C4-2B (cell line): ENCODE measurements at regions not wholly inside any gene's neighbourhood (a gene's known extent, or its start where the extent isn't known, plus 50 kb on each side); places are given as distances from the start of the nearest gene placed in this dataset.

Experiments
- H3K27ac ChIP-seq: fragments of 450-650 bp; 2 replicates; pipeline ENCODE4 v1.5.1; 2017
- ZFX ChIP-seq: fragments of 450-650 bp; IDR thresholded peaks from 2 replicates; pipeline ENCODE4 v1.6.1; 2017
- TF ChIP-seq, protein P1 (sequence below): fragments of 450-650 bp; conservative IDR thresholded peaks from 2 replicates; pipeline ENCODE4 v1.5.1; 2017; ENCODE audit warnings: mild to moderate bottlenecking

DNA sequence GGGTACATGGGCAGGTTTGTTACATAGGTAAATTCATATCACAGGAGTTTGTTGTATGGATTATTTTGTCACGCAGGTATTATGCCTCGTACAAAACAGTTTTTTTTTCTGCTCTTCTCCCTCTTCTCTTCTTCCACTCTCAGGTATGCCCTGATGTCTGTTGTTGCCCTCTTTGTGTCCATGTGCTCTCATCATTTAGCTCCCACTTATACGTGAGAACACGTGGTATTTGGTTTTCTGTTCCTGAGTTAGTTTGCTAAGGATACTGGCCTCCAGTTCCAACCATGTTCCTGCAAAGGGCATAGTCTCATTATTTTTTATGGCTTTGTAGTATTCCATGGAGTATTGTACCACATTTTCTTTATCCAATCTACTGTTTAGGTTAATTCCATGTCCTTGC, 65.7 kb downstream of the UNC5CL start:
- TF ChIP-seq, protein P1, sequence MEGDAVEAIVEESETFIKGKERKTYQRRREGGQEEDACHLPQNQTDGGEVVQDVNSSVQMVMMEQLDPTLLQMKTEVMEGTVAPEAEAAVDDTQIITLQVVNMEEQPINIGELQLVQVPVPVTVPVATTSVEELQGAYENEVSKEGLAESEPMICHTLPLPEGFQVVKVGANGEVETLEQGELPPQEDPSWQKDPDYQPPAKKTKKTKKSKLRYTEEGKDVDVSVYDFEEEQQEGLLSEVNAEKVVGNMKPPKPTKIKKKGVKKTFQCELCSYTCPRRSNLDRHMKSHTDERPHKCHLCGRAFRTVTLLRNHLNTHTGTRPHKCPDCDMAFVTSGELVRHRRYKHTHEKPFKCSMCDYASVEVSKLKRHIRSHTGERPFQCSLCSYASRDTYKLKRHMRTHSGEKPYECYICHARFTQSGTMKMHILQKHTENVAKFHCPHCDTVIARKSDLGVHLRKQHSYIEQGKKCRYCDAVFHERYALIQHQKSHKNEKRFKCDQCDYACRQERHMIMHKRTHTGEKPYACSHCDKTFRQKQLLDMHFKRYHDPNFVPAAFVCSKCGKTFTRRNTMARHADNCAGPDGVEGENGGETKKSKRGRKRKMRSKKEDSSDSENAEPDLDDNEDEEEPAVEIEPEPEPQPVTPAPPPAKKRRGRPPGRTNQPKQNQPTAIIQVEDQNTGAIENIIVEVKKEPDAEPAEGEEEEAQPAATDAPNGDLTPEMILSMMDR: no peak
- H3K27ac ChIP-seq: no peak overlapping the region

DNA sequence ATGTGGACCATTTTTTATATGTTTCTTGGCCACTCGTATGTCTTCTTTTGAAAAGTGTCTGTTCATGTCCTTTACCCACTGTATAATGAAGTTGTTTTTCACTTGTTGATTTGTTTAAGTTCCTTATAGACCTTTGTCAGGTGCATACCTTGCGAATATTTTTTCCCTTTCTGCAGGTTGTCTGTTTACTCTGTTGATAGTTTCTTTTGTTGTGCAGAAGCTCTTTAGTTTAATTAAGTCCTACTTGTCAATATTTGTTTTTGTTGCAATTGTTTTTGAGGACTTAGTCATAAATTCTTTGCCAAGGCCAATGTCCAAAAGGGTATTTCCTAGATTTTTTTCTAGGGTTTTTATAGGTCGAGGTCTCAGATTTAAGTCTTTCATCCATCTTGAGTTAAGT, 66.2 kb downstream of the UNC5CL start:
- TF ChIP-seq, protein P1: no peak
- TF ChIP-seq ZFX: no peak
- H3K27ac ChIP-seq: no peak overlapping the region

DNA sequence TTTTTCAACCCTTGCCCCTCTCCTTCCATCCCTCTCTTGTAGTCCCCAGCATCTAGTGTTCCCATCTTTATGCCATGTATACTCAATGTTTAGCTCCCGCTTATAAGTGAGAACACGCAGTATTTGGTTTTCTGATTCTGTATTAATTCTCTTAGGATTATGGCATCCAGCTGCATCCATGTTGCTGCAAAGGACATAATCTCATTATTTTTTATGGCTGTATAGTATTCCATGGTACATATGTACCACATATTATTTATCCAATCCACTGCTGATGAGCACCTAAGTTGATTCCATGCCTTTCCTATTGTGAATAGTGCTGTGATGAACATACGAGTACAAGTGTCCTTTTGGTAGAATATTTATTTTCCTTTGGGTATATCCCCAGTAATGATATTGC, 66.8 kb downstream of the UNC5CL start:
- TF ChIP-seq ZFX: no peak
- TF ChIP-seq, protein P1: no peak
- H3K27ac ChIP-seq: no peak overlapping the region

DNA sequence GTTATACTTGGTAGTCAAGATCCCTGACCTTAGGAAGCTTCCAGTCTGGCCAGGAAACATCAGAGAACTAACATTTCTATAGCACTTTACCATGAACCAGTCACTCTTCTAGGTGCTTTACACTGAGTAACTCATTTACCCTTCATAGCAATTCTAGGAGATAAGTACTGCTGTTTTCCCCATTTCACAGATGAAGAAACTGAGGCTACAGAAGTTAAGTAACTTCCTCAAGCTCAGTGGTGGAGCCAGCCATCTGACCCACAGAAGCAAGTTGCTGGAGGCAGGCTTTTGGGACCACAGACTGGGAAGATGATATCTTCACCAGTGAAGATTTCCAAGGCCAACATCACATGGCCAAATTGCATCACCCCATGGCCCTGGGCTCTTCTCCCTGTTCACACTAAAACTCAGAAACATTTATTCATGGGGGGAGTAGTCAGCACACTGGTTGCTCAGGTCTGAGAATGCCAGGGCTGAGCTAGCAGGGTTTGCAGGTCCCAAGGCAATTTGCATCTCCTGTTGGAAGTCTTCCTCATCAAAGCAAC, 70.3 kb downstream of the UNC5CL start:
- no peak overlapping the region for H3K27ac ChIP-seq
- TF ChIP-seq ZFX: no peak
- TF ChIP-seq, protein P1: no peak

DNA sequence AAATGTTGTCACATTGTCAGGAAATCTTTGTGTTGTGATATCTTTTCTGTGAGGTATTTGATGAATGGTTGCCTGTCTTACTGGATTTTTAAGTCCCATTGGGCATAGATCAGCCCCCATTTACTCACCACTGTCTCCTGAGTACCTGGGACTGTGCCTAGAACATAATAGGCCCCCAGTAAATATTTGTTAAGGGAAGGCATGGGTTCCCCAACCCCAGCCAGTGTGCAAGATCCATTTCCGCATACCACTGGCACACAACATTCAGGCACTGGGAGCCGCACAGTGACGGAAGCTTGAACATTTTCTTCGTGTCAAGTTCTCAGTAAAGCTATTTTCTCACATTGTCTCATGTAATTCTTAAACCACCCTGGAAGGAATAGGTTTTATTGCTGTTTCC, 72.2 kb downstream of the UNC5CL start:
- H3K27ac ChIP-seq: no peak overlapping the region
- TF ChIP-seq, protein P1: no peak
- TF ChIP-seq ZFX: no peak

DNA sequence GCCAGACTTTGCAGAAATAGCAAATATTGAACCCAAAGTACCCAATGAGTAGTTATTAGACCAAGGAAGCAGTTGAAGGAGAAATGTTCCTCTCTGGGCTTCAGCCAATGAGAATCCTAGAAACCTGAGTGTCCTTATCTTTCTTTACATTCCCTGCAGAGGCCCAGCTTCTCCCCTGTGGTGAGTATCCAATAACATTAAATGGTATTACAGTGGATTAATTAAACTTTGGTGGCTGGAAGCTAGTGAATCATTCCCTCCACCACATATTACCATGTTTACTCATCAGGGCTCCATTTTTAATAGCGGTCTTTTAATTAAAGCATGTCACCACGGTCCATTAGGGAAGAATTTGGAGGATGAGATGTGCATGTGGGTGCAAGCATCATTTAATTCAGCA, 74.0 kb downstream of the UNC5CL start:
- TF ChIP-seq, protein P1: no peak
- TF ChIP-seq ZFX: no peak
- H3K27ac ChIP-seq: no peak overlapping the region

DNA sequence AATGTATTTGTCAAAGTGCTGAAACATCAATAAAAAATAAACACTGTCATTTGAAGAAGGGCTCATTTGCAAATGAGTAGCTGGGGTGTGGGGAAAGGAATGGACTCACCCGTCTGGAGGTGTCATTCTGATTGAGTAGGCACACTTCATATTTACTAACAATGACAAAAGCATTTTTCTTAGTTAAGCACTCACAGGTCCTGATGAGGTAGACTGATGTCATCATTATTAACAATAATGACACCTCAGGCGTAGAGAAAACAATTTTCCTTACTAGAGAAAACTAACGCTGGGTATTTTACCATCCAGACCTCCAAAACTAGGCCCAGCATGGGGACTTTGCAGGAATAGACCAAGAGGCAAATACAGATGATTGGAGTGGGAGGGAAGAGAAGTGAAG, 76.0 kb downstream of the UNC5CL start:
- H3K27ac ChIP-seq: no peak overlapping the region

More for the DNA sequence above, 76.0 kb downstream of the UNC5CL start:
- TF ChIP-seq, protein P1: no peak
- no peak for TF ChIP-seq ZFX
